GM21528 (cell line): ENCODE measurements at regions not wholly inside any gene's neighbourhood (a gene's known extent, or its start where the extent isn't known, plus 50 kb on each side); places are given as distances from the start of the nearest gene placed in this dataset.

Experiments
- ATAC-seq: cut with Tn5 transposase; IDR thresholded peaks from one replicate; pipeline ENCODE4 v1.9.1; 2021; ENCODE audit warnings: mild to moderate bottlenecking, moderate library complexity; ENCODE audit not compliant: unreplicated experiment, low FRiP score

DNA sequence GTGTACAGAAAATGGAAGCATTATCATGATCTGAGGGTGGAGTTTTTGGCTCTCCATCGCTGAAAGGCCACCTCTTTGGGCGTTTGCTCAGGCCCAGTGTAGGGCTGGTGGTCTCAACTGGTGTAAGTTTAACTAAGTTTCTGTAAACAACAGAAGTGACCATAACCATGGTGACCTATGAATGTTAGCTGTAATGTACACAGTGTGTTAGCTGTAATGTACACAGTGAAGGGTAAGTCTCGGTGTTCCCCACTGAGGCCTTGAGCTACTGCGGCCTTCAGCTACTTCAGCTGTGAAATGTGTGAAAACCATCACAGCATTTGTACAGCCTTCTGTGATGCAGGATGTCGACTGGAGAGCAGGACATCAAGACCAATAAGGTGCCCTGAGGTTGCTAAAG, 185.2 kb downstream of the MYLK4 start:
- no peak for ATAC-seq

DNA sequence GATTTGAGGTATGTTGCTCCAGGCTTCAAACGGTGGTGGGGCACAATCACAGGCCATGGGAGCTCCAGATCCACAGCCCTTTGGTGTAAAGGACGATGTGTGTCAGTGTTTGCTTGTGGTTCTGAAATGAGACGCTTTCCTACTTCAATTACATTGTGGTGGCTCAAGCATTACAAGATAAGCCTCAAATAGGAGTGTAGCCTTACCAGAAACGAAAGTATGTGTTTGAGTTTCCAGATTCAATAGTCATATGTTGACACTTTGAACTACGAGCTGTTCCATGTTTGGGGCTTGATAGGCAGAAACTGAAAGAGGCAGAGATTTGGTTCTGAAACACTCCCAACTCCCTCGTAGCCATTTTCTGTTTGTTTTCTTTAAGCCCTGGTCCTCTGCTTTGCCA, 187.1 kb downstream of the MYLK4 start:
- peak; percentile 79 for ATAC-seq

DNA sequence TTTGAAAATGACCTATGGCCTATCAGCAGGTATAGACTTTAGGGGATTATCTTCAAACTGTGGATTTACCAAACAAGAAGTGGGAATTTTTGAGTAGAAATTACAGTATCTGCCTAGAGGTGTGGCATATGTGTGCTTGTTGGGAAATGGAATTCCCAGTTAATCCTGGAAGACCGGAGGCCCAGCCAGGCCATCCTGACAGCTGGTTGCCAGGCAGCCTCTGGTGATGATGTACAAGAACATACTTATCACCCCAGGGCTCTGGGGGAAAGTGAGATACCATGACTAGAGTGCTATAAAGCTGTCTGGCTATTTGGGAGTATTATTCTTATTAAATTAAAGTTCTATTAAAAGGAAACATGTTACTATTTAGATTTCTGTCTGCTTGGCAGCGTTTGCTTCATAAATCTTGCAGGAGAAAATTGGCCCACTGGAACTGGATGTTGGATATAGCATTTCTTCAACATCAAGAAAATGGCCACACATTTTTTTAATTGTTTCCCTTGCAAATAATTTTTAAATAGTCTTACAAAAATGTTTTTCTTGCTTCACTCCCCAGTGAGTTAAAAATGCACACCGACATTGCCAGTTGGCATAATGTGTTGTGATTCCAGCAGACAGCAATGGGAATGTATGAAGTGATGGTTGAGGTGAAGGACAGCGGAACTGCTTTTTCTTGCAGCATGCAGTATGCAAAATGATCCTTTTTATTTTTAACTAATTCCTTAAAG, 187.8 kb downstream of the MYLK4 start:
- ATAC-seq = no peak

DNA sequence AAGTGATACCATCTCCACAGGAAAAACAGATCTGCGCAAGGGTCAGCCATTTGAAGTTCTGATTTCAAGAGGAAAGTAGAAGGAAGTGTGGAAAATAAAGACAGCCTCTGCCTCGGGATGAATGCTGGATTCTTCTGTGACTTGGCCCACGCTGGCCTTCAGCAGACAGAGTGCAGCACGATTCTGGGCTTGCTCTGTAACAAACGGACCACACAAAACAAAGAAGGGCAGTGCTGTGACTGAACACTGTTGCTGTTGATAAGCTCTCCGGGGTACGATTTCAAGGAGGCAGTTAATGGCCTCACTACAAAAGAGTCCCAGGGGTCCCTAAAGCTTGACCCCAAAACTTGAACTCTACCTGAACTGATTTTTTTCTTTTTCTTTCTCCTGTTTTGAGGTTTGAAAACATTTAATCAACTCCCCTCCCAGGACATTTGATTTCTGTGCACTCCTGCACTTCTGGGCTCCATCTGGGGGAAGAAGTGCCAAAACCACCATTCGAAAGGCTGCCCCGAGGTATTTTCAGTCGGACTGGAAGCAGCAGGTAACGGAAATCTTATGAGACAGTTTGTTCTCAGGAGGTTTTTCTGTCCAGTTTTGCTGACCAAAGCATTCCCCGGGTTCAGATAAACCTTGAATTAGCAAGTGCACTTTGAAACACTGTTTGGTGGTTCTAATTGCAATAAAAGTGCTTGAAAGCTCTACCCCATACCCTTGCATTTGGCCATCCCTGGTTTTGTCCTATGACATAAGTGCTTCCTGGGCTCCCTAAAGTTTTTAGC, 189.6 kb downstream of the MYLK4 start:
- ATAC-seq = no peak

DNA sequence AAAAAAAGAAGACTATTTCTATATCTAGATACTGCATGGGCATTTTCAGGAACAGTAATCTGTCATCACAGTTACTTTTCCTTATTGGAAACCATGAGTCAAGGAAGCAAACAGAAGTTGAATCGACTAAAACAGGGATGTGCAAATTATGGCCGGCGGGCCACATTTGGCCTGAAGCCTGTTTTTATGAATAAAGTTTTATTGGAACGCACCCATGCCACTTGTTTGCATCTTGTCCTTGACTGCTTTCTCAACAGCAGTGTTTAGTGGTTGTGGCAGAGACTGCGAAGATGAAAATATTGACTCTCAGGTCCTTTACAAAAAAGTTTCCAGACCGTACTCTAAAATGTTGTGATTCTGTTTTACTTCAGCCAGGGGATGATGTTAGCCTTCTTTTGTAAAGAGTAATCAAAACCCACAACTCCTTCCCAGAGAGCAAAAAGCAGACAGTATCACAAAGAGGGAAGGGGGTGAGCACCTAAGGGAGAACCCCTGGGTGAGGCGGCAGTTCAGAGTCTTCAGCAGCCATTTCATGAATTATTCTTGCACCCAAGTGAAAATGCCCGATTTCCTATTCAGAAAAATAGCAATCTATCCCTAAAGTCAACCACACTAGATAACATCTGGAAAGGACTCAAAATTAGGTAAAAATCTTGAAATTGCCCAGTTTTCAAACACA, 190.4 kb downstream of the MYLK4 start:
- ATAC-seq = no peak

DNA sequence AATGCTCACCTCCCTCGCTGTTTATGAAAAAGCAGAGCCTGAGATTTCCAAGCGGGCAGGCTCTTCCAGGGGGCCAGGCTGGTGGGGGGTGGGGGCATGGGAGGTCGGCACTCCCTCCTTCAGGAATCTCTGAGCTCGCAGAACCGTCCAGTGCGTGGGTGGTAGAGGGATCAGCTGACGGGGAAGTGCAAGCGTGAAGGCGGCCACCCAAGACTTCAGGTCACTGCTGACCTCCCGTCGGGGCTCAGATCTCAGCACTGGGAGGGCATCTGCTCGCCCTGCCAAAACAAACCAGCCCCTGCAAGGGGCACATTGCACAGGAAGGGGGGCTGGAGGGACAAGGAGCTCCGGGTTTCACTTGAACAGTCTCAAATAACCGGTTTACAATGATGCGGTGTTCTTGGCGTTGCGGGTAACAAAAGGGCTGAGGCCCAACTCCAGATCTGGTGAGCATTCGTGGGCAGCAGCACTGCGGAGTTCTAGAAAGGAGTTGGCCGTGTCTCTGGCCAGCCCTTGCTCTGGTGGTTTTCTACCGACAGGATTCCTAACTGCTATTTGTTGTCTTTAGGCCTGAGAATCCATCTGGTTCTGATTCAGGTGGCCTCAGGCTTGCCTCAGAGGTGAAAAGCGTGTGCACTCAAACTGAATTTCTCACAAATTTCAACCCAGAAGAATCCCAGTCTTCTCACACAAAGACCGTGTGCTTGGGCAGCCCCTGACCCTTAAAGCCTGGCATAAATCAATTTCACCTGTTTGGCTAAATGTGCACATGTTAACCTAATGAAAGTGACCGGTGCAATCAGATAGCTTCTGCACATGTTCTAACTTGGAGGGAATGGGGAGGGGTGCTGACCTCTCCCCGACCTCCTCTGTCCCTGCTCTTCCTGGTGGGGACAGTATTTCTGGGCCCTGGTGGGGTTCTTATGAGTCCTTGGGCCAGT, 191.6 kb downstream of the MYLK4 start:
- ATAC-seq = no peak

DNA sequence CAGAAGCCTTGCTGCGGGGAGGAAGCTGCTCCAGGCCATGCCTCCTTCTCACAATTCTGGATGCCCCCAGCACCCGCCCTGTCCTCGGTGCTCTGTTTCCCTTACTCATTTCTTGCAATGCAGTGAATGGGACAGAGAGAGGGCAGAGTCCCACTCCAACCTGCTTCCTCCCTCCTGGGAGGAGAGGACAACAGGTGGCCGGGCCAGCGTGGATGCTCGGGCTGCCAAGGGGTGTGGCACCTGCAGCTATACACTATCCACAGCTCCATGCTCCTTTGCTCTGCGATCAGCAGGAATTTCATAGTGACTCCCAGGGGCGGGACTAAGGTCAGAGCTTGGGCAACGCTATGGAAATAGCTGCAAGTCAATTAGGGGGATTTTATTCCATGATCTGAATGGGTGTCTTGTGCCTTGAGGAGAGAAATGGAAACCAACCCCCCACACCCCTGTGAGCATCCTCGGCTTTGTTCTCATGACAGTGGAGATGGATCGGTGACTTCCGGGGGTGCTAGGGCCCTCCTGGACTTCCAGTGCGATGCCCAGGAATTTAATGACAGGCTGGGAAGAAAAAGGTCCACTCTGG, 192.5 kb downstream of the MYLK4 start:
- no peak for ATAC-seq

DNA sequence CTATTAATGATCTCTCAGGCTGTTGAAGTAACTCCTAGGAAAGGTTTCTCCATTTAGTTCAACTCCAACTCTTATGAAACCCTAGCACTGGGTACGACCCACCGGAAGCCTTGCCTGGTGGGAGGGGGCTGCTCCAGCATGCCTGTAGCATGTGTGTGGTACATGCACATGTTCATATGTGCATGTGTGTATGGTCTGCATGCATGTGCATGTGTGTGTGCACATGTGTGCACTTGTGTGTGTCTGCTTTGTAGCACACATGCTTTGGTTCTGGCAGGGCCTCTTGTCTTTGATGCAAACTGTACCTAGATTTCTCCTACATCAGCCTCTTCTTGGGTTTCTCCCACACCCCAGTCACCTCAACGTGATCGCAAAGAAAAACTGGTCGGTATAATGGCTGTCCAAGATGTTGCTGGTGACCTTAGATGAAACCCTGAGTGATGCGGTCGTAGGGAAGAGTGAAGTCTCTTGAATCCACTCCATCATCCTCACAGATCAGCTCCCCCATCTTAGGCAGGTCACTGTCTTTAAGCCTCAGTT, 193.5 kb downstream of the MYLK4 start:
- no peak for ATAC-seq

DNA sequence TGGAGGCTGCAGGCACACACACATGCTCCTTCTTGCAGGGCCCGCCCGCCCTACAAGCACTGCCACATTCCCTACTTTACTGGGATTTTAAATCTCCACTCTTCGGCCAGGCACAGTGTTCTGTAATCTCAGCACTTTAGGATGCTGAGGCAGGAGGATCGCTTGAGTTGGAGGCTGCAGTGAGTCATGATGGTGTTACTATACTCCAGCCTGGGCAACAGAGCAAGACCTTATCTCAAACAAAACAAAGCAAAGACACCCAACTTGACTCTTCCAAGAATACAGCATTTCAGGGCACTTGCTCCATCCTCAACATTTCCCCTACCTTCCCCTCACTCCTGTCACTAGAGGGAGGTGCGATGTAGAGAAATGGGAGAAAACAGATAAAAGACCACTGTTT, 194.0 kb downstream of the MYLK4 start:
- no peak for ATAC-seq

DNA sequence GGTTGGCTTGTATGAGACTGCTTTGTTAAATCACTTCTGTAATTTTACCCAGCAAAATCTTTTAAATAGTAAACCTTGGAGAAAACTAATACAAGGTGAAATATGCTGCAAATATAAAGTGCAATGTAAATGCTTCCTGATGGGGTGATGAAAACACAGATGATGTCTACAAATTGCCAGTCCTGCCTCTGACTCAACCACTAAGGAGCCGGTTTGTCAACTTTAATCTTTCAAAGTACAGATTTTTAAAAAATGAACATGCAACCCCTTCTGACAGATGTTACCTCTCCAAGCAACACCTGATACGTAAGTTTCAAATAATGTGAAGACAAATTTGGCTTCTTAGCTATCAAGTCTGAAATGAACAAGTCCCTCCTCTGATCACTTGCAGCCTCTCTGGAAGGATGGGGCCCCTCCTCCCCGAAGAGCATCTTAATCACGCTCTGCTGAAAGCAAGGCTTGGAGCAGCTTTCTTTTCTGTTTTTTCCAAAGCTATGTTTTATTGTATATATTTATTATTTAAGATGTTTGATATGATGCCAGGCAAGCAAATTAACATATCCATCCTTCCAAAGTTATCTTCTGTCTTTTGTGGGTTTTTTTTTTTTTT, 196.0 kb downstream of the MYLK4 start:
- no peak for ATAC-seq

DNA sequence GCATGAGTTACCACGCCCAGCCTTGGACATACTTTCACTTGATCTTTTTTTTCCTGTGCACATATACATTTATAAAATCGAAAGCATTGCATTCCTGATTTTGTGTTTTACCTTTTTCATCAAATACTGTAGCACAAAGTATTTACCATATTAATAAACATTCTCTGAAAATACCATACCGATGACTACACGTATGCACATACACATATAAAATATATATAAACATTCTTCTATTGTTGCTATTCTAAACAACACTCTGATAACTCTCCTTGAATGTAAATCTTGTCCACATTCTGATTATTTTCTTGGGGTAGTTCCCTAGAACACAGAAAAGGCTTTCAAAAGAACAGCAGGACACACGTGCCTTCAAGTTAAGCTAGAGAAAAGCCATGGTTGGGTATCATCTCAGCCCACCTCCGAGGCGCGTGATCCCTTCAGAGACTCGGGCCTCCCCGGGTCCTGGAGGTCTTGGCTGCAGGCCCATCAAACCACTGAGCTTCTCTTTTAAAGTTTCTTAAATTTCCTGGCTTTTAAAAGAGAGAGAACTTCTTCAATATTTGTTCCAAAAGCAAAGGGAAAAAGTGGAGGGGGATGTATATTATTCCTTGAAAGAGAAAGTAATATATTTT, 198.1 kb downstream of the MYLK4 start:
- ATAC-seq = no peak

DNA sequence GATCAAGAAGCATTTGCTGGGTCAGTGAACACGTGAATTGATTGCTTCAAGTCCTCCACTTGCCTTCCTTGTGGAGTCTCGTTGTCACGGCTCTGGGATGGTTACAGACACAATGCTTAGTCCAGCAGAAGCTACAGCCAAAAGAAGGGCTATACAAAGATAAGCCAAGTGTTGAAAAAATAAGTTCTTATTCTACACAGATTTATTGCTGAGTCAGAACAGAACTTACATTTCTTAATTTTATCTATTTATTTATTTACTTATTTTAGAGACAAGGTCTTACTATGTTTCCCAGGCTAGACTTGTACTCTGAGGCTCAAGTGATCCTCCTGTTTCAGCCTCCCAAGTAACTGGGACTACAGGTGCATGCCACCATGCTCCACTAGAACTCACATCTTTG, 199.0 kb downstream of the MYLK4 start:
- ATAC-seq = no peak

DNA sequence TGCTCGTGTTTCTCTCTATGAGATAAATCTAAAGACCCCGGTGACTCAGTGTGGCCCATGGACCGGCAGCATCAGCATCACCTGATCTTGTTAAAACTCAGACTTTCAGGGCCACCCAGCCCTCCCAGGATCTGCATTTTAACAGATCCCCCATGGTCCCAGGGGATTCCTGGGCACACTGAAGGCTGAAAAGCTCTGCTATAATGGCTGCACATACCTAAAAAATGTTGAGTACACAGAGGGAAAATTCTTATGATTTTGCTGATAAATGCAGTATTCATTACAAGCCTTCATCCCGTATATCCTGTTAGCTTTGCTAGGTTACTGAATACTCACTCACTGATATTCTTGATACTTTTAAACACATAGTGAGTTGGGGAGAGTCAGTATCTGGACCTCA, 200.5 kb downstream of the MYLK4 start:
- no peak for ATAC-seq

DNA sequence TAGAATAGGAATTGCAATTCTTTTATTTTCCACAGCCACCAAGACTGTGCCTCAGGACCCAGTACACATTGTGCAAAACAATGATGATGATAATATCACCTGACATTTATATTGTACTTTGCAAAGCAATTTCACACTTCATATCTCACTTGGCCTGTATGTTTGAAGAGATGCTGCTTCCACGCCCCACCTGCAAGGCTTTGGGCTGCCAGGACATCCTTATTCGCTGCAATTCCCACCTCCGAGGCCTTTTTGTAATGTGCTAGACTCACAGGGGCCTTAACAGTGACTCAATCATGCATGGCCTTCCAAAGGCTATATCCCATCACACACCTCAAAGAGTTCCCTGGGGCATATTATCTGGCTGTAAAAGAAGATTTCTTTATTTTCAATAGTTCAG, 200.9 kb downstream of the MYLK4 start:
- ATAC-seq = no peak

DNA sequence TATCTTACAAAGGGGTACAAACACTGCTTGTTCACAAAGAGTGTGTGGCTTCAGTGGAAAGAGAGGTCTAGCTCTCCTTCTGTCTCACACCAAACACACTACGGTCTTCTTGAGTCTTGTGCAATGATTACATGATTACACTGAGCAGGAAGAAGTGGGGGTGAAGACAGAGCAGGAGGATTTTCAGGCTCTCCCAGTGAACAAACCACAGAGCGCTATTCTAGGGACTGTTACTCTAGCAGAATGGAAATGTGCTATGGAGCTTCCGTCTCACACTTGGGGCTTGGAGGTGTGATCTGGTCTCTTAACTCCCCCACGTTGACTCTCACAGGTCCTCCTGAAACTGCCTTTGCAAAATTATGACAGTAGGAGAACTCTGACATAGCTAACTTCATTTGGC, 203.4 kb downstream of the MYLK4 start:
- ATAC-seq = no peak

DNA sequence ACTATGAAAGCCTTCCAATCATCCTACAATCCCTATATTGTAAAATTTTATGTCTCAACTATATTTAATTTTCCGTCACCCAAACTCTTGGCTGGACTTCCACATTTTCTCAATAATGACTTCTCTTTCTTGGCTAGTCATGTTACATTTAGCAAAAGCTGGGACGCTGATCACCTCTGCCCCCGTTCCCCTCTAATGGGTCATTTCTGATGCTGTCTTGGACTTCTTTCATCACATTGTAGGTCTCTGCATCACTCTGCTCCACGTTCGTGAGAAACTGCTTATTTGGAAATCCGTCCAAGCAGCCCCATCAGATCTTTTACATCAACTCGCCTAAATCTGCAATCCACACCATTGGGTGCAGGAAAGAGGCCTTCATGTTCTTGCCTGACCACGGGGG, 203.8 kb downstream of the MYLK4 start:
- ATAC-seq = no peak

DNA sequence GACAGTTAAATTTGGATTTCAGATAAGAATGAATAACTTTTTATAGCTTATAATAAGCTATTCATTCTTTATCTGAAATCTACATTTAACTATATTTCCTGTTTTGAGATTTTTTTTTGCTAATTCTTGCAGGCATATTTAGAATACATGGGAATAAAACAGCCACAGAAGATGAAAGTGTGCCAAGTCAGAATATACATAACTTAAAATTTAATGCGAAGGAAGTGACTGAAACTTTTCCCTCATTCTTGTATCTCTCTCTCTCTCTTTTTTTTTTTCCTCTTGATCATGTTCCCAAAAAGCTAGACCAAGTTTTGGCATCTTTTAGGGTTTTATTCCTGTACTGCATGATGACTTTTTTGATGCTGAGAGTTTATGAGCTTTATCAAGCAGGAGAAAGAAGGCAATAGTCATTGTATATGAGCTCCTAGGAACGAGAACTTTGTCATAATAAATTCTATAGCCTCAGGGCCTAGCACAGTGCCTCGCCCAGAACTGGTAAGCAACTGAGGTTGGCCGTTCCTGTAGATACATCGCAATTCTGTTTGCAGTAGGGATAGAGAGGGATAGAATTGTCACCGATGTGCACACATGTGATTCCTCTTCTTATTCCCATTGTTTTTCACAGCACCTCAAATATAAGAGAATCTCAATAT, 205.2 kb downstream of the MYLK4 start:
- no peak for ATAC-seq

DNA sequence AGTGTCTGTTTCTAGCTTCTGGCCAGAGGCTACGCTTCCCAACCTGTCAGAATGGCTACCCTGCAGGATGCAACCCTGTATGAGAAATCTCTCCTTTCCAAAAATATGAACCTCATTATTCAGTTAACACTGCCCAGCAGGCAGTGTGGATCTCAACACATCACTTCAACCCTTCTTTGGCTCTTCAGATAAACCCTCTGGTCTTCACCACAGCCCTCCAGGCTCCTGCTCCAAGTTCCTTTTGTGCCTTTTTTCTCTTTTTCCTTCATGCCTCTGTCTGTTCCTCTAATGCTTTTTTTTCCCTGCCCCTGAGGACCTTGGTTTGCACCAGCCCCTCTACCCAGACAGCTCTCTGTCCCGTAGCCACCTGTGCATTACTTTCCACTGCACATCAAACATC, 207.4 kb downstream of the MYLK4 start:
- ATAC-seq = peak; percentile 5

DNA sequence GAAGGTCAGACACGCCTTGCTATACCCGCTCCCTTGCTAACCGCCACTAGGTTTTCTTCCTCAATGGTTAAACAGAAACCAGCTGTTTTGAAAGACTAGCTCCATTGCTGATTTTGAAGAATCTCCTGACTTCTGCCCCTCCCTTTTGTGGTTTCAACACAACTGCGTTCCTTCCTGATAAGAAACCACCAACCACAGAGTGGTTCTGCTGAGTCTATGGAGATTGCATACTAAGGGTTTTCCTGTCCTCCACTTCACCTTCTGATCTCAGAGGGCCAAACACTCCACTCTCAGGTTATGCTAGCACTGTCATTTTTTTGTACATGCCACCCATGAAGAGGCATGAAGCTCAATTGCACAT, 207.9 kb downstream of the MYLK4 start:
- ATAC-seq = peak; percentile 89
